ENCODE measurements at regions not wholly inside any gene's neighbourhood (a gene's known extent, or its start where the extent isn't known, plus 50 kb on each side); places are given as distances from the start of the nearest gene placed in this dataset.

DNA sequence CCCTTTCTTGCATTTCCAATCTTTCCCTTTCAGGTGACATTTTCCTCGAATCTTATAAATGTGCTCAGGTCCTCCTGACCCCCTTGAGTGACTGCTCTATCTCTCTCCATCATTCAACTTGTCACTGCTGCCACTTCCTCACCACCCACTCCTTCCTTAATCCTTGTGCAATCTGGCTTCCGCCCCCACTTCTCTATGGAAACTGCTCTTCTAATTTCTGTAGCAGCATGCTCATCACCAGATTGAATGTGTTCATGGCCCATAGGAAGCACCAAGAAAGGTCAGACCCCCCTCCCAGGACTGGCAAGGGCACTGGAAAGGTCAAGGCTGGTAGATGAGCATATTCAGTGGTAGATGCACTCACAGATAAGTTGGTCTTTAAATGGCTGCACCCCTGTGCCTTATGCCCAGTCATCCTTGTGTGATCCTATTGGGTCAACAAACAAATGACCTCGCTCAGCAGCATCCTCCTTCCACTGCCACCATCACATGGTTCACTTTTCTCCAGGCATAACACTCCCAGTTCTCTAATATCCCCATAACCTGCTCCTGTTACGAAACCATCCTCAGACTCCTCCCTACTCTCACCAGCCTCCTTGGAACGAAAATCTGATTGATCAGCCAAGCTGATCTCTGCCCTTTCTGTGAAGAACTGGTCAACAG, 288.5 kb upstream of the POU3F1 start:
- Histone ChIP-seq H3K27ac (ENCODE audit: low read depth, low read length) (no peak overlapping the region), H3K27me3 (ENCODE audit: control insufficient read depth, insufficient read depth, low read length) (no peaks in the 10 kb centered on the region), H3K9ac (ENCODE audit: low read depth, low read length) (no peak overlapping the region), H3K4me1 (ENCODE audit: control insufficient read depth, insufficient read depth, low read length) (0 out of 2 replicates have a peak, but pooled peaks cover 9% of the 10 kb centered on the region), H3K4me3 (ENCODE audit: low read depth, low read length) (no peak overlapping the region), H3K9me3 (ENCODE audit: control insufficient read depth, insufficient read depth, low read length) (no peaks in the 10 kb centered on the region), H3K36me3 (ENCODE audit: control insufficient read depth, insufficient read depth, low read length) (no peaks in the 10 kb centered on the region)

DNA sequence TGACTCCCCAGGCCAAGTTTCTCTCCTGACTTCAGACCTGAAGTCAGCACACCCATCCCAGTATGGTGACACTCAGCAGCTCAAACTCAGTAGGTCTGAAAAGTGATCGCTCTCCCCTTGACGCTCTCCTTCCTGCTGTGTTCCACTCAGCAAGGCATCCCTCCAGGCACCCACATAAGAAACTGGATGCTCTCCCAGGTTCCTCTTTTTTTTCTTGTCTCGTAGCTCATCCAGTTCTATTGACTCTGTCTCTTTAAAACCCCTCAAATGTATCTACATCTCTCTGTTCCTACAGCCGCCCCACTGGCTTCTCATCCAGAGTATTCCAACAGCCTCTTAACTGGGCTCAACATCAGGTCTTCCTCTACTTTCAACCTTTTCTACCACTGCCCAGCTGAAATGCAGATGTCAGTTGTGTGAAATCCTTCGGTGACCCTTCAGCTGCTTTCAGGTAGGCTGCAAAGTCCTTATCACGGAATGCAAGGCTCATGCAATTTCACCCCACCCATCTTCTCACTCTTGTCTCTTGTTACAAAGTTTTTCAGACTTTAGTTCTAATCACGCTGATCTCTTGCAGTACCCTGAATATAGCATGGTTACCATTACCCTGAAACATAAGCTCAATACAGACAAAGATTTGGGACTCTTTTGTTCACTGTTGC, 286.2 kb upstream of the POU3F1 start:
- Histone ChIP-seq H3K4me1 (ENCODE audit: control insufficient read depth, insufficient read depth, low read length) (0 out of 2 replicates have a peak, but pooled peaks cover 8% of the 10 kb centered on the region), H3K36me3 (ENCODE audit: control insufficient read depth, insufficient read depth, low read length) (no peaks in the 10 kb centered on the region), H3K9ac (ENCODE audit: low read depth, low read length) (no peak overlapping the region), H3K27ac (ENCODE audit: low read depth, low read length) (no peak overlapping the region), H3K4me3 (ENCODE audit: low read depth, low read length) (no peak overlapping the region), H3K27me3 (ENCODE audit: control insufficient read depth, insufficient read depth, low read length) (no peaks in the 10 kb centered on the region), H3K9me3 (ENCODE audit: control insufficient read depth, insufficient read depth, low read length) (no peaks in the 10 kb centered on the region)

DNA sequence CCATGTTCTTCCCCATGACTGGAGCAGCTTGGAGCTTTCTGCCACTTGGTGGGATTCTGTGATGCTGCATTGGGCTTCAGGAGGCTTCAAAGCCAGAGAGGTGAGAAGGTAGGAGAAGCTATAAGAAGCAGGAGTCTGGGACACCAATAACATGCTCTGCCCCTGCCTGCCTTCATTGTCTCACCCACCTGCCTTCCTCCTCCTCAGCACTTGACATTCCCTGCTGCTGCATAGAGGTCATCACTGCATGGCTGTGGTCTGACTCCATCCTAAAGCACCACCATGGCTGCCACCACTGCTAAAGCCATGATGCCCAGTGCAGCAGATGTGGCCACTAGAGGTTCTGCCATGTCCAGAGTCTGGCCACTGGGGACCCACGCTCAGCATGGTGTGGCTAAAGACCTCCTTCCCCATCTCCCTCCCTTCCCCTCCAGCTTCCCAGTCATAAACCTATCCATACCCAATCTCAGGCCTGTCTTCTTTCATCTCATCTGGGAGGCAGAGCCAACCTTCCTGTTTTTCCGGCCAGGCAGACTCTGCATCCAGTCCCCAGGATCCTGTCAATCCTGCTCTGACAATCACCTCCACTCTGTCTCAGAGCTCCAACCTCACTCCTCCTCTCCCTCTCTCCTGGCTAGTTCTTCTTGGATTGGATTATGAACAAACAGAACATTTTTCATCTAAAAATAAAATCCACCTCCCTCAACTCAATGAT, 285.1 kb upstream of the POU3F1 start:
- H3K4me1 ChIP-seq (ENCODE audit: control insufficient read depth, insufficient read depth, low read length): no peaks in the 10 kb centered on the region
- H3K36me3 ChIP-seq (ENCODE audit: control insufficient read depth, insufficient read depth, low read length): no peaks in the 10 kb centered on the region
- H3K27ac ChIP-seq (ENCODE audit: low read depth, low read length): no peak overlapping the region
- H3K4me3 ChIP-seq (ENCODE audit: low read depth, low read length): no peak overlapping the region
- no peaks in the 10 kb centered on the region for H3K27me3 ChIP-seq (ENCODE audit: control insufficient read depth, insufficient read depth, low read length)
- H3K9me3 ChIP-seq (ENCODE audit: control insufficient read depth, insufficient read depth, low read length): no peaks in the 10 kb centered on the region
- no peak overlapping the region for H3K9ac ChIP-seq (ENCODE audit: low read depth, low read length)

DNA sequence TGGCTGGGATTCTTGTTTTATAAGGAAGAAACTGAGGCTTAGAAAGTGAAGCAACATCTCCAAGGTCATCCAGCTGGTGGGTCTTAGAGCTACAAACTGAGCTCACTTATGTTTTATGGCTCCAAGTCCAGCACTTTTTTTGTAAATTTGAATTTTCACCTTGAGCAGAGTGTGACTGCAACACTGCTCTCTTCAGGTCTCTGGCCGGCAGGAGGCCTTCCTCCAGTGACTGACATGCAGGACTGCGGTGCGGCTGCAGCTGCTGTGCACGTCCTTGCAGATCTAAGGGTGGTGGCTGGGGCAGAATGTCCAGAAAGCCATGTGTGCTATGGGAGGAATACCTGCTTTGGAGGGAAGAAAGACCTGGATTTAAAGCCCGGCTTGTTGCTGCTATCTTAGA, 284.2 kb upstream of the POU3F1 start:
- H3K4me3 ChIP-seq (ENCODE audit: low read depth, low read length): no peak overlapping the region
- H3K9me3 ChIP-seq (ENCODE audit: control insufficient read depth, insufficient read depth, low read length): no peaks in the 10 kb centered on the region
- no peak overlapping the region for H3K9ac ChIP-seq (ENCODE audit: low read depth, low read length)
- H3K27me3 ChIP-seq (ENCODE audit: control insufficient read depth, insufficient read depth, low read length): no peaks in the 10 kb centered on the region
- no peak overlapping the region for H3K27ac ChIP-seq (ENCODE audit: low read depth, low read length)
- H3K4me1 ChIP-seq (ENCODE audit: control insufficient read depth, insufficient read depth, low read length): no peaks in the 10 kb centered on the region
- H3K36me3 ChIP-seq (ENCODE audit: control insufficient read depth, insufficient read depth, low read length): no peaks in the 10 kb centered on the region

DNA sequence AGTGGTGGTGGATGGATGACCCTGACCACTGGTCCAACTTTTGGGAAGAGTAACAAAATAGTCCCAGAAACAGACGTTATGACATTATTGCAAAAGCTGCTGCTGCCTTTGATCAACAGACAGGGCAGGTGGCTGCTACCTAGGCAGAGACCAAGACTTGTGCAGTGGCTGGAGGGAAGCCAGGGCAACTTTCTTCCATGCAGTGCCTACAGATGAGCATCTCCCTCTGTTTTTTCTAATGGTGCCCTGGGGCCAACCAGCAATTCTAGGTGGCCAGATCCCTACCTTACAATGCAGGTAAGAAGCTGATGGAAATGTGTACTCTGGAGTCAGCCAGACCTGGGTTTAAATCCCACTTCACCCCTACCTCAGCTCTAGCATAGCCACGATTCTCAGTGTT, 283.1 kb upstream of the POU3F1 start:
- Histone ChIP-seq H3K27ac (ENCODE audit: low read depth, low read length) (no peak overlapping the region), H3K9ac (ENCODE audit: low read depth, low read length) (no peak overlapping the region), H3K9me3 (ENCODE audit: control insufficient read depth, insufficient read depth, low read length) (no peaks in the 10 kb centered on the region), H3K36me3 (ENCODE audit: control insufficient read depth, insufficient read depth, low read length) (no peaks in the 10 kb centered on the region), H3K4me3 (ENCODE audit: low read depth, low read length) (no peak overlapping the region), H3K27me3 (ENCODE audit: control insufficient read depth, insufficient read depth, low read length) (no peaks in the 10 kb centered on the region), H3K4me1 (ENCODE audit: control insufficient read depth, insufficient read depth, low read length) (no peaks in the 10 kb centered on the region)

DNA sequence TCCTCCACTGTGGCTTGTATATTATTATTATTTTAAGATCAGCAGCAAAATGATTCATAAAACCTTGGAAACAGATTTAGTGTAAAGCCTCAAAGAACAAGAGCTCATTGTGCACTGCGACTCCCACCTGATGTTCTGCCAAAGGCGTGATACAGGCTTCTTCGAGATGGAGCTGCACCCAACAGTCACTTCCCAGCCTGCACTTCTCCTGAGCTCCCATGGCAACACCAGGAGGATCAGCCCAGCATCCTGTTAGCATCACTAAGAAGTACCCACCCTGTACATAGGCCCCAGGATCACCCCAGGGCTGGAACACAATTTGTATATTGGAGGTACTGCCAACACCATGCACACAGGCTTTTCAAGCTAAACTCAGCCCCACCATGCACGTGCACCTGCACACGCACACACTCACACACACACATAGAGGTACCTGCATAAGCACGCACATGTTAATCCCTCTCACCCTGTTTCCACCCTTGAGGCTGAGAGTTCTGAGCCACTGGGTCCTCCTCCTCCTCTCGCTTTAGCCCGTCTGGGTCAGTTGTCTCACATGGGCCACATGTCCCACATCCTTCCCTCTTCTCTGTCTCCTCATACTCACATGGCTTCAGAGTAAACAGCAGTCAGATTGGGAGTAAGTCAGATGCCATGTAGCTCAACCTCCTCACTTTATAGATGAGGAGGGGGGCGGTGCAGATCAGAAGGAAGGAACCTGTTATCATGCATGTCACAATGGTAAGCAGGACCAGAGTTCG, 281.9 kb upstream of the POU3F1 start:
- H3K27me3 ChIP-seq (ENCODE audit: control insufficient read depth, insufficient read depth, low read length): no peaks in the 10 kb centered on the region
- H3K9me3 ChIP-seq (ENCODE audit: control insufficient read depth, insufficient read depth, low read length): no peaks in the 10 kb centered on the region
- H3K4me1 ChIP-seq (ENCODE audit: control insufficient read depth, insufficient read depth, low read length): no peaks in the 10 kb centered on the region
- no peak overlapping the region for H3K9ac ChIP-seq (ENCODE audit: low read depth, low read length)
- no peak overlapping the region for H3K27ac ChIP-seq (ENCODE audit: low read depth, low read length)
- no peak overlapping the region for H3K4me3 ChIP-seq (ENCODE audit: low read depth, low read length)
- no peaks in the 10 kb centered on the region for H3K36me3 ChIP-seq (ENCODE audit: control insufficient read depth, insufficient read depth, low read length)

DNA sequence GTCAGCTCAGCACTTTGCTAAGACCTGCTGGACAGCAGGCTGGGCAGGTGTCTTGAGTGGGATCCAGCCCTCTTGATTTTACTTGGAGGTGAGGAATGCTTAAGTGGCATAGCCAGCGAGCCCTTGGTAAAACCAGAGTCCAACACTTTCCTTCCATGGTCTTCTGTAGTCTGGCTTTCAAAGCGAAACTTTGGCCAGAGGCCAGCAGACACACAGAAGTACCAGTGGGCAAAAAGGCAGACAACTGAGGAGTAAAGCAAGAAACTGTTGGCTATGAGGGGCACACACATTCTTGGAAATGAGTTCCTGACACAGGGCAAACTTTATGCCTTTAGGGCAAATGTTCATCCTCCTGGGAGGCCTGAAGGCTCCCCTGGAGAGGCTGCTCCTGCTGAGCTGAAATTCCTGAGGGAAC, 281.0 kb upstream of the POU3F1 start:
- Histone ChIP-seq H3K9me3 (ENCODE audit: control insufficient read depth, insufficient read depth, low read length) (no peaks in the 10 kb centered on the region), H3K4me1 (ENCODE audit: control insufficient read depth, insufficient read depth, low read length) (no peaks in the 10 kb centered on the region), H3K4me3 (ENCODE audit: low read depth, low read length) (no peak overlapping the region), H3K27me3 (ENCODE audit: control insufficient read depth, insufficient read depth, low read length) (no peaks in the 10 kb centered on the region), H3K27ac (ENCODE audit: low read depth, low read length) (no peak overlapping the region), H3K9ac (ENCODE audit: low read depth, low read length) (no peak overlapping the region), H3K36me3 (ENCODE audit: control insufficient read depth, insufficient read depth, low read length) (no peaks in the 10 kb centered on the region)

DNA sequence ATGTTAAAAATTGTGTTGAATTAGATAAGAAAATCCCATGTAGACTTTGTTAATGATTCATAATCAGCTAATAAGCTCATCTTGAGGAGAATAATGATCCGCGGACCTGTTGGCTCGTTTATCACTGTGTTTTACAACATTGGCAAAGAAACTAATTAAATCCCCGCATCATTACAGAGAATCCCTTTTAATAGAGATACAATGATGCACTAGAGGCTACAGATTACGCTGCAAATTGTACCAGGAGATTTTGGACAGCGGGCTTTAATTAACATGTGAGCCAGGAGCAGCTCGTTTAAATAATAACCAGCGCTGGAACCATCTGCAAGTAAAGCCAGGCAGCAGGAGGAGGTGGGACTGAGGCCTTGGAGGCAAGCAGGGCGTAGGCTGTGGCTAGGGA, 280.3 kb upstream of the POU3F1 start:
- no peaks in the 10 kb centered on the region for H3K9me3 ChIP-seq (ENCODE audit: control insufficient read depth, insufficient read depth, low read length)
- no peaks in the 10 kb centered on the region for H3K27me3 ChIP-seq (ENCODE audit: control insufficient read depth, insufficient read depth, low read length)
- no peak overlapping the region for H3K4me3 ChIP-seq (ENCODE audit: low read depth, low read length)
- no peaks in the 10 kb centered on the region for H3K4me1 ChIP-seq (ENCODE audit: control insufficient read depth, insufficient read depth, low read length)
- H3K9ac ChIP-seq (ENCODE audit: low read depth, low read length): no peak overlapping the region
- no peak overlapping the region for H3K27ac ChIP-seq (ENCODE audit: low read depth, low read length)
- H3K36me3 ChIP-seq (ENCODE audit: control insufficient read depth, insufficient read depth, low read length): no peaks in the 10 kb centered on the region

DNA sequence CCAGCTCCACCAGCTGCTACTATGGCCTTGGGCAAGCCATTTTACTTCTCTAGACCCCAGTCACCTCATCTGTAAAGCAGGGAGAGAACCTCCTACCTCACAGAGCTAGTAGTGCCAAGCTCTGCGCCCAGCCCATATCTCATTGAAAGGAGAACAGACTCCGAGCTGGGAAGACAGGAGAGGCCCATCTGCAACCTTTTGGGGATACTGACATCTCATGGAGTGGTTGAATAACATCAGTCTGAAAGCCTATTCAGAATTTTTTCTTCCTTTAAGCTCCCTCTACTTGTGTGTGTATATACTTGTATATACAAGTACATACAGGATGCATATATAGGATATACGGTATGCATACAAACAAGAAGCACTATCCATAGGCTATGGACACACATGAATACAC, 279.5 kb upstream of the POU3F1 start:
- Histone ChIP-seq H3K9me3 (ENCODE audit: control insufficient read depth, insufficient read depth, low read length) (no peaks in the 10 kb centered on the region), H3K27me3 (ENCODE audit: control insufficient read depth, insufficient read depth, low read length) (no peaks in the 10 kb centered on the region), H3K27ac (ENCODE audit: low read depth, low read length) (no peak overlapping the region), H3K36me3 (ENCODE audit: control insufficient read depth, insufficient read depth, low read length) (no peaks in the 10 kb centered on the region), H3K4me1 (ENCODE audit: control insufficient read depth, insufficient read depth, low read length) (no peaks in the 10 kb centered on the region), H3K9ac (ENCODE audit: low read depth, low read length) (no peak overlapping the region), H3K4me3 (ENCODE audit: low read depth, low read length) (no peak overlapping the region)

DNA sequence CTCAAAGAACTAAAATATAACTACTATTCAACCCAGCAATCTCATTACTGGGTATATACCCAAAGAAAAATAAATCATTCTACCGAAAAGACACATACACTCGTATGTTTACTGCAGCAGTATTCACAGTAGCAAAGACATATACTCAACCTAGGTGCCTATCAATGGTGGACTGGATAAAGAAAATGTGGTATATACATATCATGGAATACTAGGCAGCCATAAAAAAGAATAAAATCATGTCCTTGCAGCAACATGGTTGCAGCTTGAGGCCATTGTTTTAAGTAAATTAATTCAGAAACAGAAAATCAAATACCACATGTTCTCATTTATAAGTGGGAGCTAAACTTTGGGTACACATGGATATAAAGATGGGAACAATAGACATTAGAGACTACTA, 266.2 kb upstream of the POU3F1 start:
- Histone ChIP-seq H3K27me3 (ENCODE audit: control insufficient read depth, insufficient read depth, low read length) (no peaks in the 10 kb centered on the region), H3K4me3 (ENCODE audit: low read depth, low read length) (no peak overlapping the region), H3K4me1 (ENCODE audit: control insufficient read depth, insufficient read depth, low read length) (no peaks in the 10 kb centered on the region), H3K9me3 (ENCODE audit: control insufficient read depth, insufficient read depth, low read length) (0 out of 2 replicates have a peak, but pooled peaks cover 2% of the 10 kb centered on the region), H3K27ac (ENCODE audit: low read depth, low read length) (no peak overlapping the region), H3K36me3 (ENCODE audit: control insufficient read depth, insufficient read depth, low read length) (no peaks in the 10 kb centered on the region), H3K9ac (ENCODE audit: low read depth, low read length) (no peak overlapping the region)

Measured in HUES48 (cell line).